ENCODE measurements at regions not wholly inside any gene's neighbourhood (a gene's known extent, or its start where the extent isn't known, plus 50 kb on each side); places are given as distances from the start of the nearest gene placed in this dataset.

DNA sequence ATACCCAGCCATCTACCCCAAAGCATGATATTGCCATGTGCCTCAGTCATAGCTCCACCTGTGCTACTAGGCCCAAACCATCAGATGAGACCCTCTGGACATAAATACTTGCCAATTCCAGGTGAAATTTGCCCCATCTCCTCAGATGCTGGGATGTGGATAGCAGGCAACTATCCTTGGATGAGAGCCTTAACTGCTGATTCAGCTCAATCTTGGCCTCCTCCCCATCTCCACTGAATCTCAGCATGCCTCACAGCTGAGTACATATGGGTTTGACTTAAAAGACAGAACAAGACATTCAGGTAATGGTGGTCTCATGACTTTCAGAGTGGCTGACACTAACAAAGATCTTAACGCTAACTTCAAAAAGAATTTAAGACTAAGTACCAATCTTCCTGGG is 50.8 kb upstream of the KLHL13 start:
- no peak for DNase-seq

GRCh38 chrX:118171356-118171755 is 54.7 kb upstream of the KLHL13 start:
- DNase-seq: no peak

GRCh38 chrX:118174516-118175098 is 58.0 kb upstream of the KLHL13 start:
- no peak for DNase-seq

DNA sequence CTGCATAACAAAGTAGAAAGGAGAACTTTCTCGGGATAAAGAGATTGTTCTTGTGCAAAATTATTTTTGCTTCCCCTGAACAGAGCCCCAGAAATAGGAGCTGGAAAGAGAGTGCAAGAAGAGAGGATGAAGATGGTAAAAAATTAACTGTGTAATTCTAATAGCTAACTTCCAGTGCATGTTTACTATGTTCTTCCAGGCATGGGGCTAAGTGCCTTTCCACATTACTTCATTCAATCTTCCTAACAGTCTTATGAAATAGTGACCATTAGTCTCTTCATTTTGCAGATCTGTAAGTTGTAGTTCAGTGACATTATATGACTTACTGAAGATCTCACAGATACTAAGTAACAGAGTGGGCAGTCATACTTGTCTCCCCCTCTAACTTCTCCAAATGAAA is 61.1 kb upstream of the KLHL13 start:
- no peak for DNase-seq

DNA sequence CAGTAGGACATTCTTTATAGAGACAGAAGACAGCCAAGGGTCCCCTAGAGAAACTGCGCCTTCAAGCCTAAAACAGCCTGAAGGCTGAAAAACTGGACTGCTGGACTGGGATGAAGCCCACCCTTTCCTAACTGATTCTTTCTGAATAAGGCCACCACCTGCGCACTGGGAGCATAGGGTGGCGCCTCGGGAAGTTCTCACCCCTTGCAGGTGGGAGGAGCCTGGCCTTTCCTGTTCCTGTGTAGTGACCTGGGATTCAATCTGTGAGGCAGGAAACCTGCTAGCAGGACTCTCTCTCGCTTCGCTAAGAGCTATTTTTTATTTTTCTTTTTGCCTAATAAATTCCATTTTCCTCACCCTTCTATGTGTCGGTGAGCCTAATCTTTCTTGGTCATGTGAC is 61.8 kb upstream of the KLHL13 start:
- no peak for DNase-seq

DNA sequence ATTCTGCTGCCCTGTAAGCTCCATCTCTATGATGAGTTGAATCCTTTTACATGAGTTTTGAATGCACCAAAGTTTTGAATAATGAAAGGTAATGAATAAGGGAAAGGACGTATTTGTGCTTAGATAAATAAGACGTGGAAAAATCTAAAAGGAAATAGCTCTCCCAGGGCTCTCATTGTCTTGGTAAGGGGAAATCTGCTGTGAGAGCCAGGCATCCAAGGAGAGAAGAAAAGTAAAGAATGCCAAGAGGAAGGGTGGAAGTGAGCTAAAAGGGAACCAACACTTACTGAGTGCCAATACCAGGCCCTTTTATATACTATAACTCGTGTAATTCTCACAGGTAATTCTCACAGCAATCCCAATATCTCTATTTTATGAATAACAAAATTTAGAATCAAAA is 62.6 kb upstream of the KLHL13 start:
- no peak for DNase-seq

- no peak for DNase-seq
These were observed 63.1 kb upstream of the KLHL13 start for GRCh38 chrX:118179718-118180117.

- no peak for DNase-seq
These were observed 64.4 kb upstream of the KLHL13 start for GRCh38 chrX:118181030-118181429.

DNA sequence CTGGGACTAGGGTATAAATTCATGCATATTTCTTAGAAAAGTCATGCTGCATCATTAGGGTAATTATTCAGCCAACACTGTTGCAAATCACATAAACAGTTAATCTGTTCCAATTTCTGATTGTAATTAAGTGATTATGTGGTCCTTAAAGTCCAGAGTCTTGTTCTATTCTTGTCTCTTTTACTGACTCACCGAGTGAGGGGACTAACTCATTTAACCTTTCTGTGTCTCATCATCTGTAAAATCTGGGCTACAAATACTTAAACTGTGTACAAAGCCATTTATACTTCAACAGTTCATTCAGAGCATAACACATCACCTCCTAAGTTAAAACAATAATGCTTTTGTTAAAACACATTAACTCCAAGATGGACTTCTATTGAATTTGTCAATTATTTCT is 65.4 kb upstream of the KLHL13 start:
- DNase-seq: no peak

GRCh38 chrX:118182681-118183080 is 66.1 kb upstream of the KLHL13 start:
- DNase-seq: no peak

- no peak for DNase-seq
These were observed 67.0 kb upstream of the KLHL13 start for GRCh38 chrX:118183606-118184005.

DNA sequence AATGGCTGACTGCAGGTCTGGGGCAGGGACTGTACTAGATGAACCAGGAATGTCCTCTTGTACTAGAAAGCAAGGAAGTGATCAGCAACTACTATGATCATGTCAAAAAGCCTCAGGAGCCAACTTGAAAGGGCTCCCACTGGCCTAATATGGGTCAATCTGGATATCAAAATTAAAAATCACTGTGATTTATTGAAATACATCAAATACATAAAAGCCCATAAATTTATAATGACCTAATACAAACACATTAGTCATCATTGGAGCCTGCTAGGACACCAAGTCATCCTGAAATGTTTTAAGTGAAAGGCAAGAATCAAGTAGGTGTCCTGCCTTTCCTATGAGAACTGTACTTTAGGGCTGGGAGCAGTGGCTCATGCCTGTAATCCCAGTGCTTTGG is 70.5 kb upstream of the KLHL13 start:
- no peak for DNase-seq

DNA sequence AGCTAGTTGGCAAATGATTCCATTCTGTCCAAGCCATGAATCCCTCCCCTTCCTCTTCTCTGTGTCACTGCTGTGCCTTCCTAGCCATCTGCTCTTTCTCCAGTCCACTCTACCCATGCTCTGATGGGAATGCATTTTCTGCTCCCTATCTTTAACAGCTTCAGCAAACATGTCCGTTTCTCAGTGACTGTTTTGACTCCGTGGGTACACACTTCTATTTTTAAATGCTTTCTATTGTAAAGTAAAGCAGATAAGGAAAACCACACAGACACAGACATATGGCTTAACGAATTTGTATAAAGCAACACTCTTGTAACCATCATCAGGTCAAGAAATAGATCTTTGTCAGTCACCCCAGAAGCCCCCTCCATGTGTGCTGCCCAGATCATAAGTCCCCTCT is 72.4 kb upstream of the KLHL13 start:
- no peak for DNase-seq

- DNase-seq: peak; percentile 44 to 54
These were observed 73.0 kb upstream of the KLHL13 start for GRCh38 chrX:118189628-118190027.

DNA sequence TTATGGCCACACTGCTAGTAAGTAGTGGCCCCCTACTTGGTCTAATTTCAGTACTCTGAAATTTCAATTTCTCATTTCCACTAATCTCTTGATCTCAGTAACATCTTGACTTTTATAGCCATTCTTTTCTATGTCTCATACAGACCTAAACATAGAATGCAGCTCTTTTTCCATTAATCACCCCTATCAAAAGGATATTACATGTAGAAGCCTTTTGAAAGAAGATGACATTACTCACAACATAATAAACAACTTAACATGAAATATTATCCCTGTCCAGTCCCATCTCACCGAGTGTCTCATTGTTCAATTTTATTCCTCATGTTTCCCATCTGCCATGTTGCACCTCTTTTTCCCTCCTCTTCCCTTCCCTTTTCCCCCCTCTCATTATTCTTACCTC is 81.1 kb upstream of the KLHL13 start:
- no peak for DNase-seq

- no peak for DNase-seq
These were observed 82.0 kb upstream of the KLHL13 start for GRCh38 chrX:118198577-118198976.

- no peak for DNase-seq
These were observed 83.4 kb upstream of the KLHL13 start for GRCh38 chrX:118199997-118200396.

- no peak for DNase-seq
These were observed 89.1 kb upstream of the KLHL13 start for GRCh38 chrX:118205421-118206395.

DNA sequence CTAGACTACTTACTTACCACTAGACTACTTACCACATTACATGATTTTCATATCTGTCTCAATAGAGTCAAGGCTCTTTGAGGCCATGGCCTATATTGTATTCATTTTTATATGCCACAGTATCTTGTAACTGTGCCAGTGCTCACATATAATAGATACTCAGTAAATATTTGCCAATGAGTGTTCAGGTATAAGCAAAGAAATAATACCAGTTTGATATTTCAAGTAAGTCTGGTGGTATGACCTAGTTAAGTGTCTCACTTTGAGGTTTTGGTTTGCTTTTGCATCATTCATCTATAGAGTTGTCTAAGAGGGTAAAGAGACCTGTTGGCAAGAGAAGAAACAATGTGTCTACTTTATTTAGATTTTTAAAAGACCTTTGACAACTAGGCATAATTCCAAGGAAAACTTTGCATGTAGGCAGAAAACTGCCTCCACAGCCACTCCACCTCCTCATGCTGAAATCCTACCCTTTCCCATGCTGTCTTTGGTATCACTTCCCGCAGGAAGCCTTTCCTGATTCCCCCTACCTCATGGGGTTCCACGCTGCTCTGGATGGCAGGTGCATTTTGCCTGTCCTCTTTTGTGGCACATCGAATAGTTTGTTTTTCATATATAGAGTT is 91.3 kb upstream of the KLHL13 start:
- no peak for DNase-seq

DNA sequence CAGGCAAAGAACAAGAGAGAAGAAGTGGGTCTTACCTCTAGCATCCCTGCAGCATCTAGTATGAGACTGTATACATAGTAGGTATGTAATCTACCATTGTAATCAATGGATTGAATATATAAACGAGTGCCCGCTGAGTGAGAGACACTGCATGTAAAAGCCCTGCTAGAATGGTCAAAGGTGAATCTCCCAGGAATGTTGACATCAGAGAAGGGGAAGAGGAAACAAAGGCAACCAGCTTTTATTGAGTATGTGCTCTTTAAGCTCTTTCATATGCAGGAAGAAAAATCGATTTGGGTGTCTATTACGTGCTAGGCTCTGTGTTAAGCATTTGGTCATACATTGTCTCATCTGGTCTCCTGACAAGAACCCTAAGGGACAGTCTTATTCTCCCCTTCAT is 91.9 kb upstream of the KLHL13 start:
- DNase-seq: no peak

DNA sequence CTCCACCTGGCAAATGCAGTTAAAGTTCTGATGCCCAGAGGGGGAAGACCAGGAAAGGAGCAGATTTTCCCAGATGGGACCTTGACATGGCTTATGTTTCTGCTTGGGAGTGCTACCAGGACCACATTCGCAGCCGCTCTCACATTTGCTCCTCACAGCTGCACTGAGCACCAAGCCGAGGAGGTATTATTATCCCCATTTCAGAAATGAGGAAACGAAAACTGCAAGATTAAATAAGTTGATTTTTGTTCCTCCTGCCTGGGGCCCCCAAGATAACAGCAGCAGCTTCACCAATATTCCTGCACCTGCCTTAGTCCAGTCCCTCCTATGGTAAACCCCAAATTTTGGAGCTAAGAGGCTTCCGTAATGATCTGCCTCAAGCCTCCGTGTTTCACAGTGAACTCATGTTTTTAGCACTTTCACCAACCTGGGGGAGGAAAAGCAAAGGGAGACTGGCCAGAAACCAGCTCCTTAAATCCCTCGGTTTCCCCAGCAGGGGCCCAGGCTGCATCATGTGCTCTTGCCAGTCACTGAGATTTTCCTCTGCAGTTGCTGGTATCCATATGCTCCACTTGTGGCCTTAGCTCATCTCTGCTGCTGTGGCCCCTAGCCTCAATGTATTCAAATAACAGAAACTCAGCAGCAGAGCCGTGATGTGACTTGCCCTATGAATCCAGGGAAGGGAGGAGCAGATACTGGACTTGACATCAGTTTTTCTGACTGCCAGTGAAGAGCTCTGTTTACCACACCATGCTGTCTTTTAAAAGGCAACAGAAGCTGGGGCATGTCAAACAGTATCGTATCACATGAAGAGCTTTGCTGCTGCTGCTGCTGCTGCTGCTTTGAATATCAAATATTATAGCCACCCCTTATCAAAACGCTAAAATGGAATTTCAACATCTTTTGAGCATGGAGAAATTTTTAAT is 95.5 kb upstream of the KLHL13 start:
- DNase-seq: no peak

DNA sequence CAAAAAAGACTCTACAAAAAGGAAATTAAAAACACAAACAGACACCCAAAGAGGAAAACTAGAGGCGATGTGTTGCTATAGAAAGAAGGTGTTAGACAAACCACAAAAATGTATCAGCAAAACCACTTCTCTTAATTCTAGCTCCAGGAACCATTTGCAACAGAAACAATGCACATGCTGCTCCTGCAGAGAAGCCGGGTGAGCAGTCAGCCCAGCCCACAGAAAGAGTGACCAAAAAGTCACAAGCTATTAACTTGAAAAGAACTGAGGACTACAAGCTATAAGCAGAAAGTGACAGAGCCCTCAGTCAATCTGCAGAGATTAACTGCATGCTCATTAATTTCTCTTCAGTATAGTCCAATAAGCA is 96.2 kb upstream of the KLHL13 start:
- DNase-seq: no peak

GRCh38 chrX:118215346-118215745 is 98.7 kb upstream of the KLHL13 start:
- no peak for DNase-seq
